B cell (primary cell): ENCODE measurements at regions not wholly inside any gene's neighbourhood (a gene's known extent, or its start where the extent isn't known, plus 50 kb on each side); places are given as distances from the start of the nearest gene placed in this dataset.

Source experiments
- ATAC-seq: fragments of 200-7000 bp; cut with Tn5 transposase; one replicate; pipeline ENCODE4 v1.10.0; 2021; ENCODE audit warnings: low read depth, mild to moderate bottlenecking, moderate number of reproducible peaks, moderate library complexity
- CTCF ChIA-PET: fragments of 350-600 bp; sonication (Branson Sonifier 250); formaldehyde crosslinking; loops from one replicate; lab custom pipeline; 2021; ENCODE audit warnings: antibody characterized with exemption, inconsistent platforms; lab: Charles Lee
- POLR2A ChIA-PET: fragments of 350-600 bp; sonication (Branson Sonifier 250); formaldehyde crosslinking; loops from one replicate; lab custom pipeline; 2021; ENCODE audit warnings: antibody characterized with exemption; lab: Charles Lee
- DNase-seq: peaks from one replicate; pipeline ENCODE4 v3.0.0; 2013
- H2AFZ ChIP-seq: 2 replicates; pipeline ENCODE4 v1.6.1; 2012; ENCODE audit warnings: mild to moderate bottlenecking, low read depth, low read length; ENCODE audit not compliant: insufficient read depth, poor library complexity, severe bottlenecking
- H3K27ac ChIP-seq, 2 donors: 1 replicate in 1 of 2; 2 replicates in 1 of 2; pipeline ENCODE4 v1.5.1; 2012 to 2013; ENCODE audit warnings: low read length in 2 of 2, mild to moderate bottlenecking in 2 of 2, moderate library complexity in 1 of 2
- H3K27me3 ChIP-seq, 4 experiments: fragments of 200-600 bp in 1 of 4; sonication (generic) in 1 of 4; replicated peaks in 1 of 4; 1 replicate in 2 of 4; 2 replicates in 2 of 4; pipeline versions ENCODE4 v1.6.1 to v1.7.0; 2013 to 2016; ENCODE audit warnings: low read length in 3 of 4, mild to moderate bottlenecking in 2 of 4, mixed read lengths in 1 of 4, moderate library complexity in 1 of 4; ENCODE audit not compliant: insufficient read depth in 4 of 4, control insufficient read depth in 3 of 4; ENCODE audit errors: control extremely low read depth in 1 of 4
- H3K36me3 ChIP-seq, 2 experiments: replicated peaks in 1 of 2; 1 replicate in 1 of 2; 2 replicates in 1 of 2; pipeline versions ENCODE4 v1.6.1 to v1.7.1; 2013; ENCODE audit warnings: low read length in 1 of 2; ENCODE audit not compliant: insufficient read depth in 2 of 2, control insufficient read depth in 1 of 2; ENCODE audit errors: control extremely low read depth in 1 of 2, extremely low read depth in 1 of 2
- H3K4me1 ChIP-seq, 2 donors: fragments of 200-600 bp in 1 of 2; sonication (generic) in 1 of 2; 1 replicate in 1 of 2; 2 replicates in 1 of 2; pipeline versions ENCODE4 v1.5.1 to v1.6.1; 2013 to 2017; ENCODE audit warnings: low read length in 2 of 2; ENCODE audit not compliant: control insufficient read depth in 2 of 2, insufficient read depth in 2 of 2
- H3K4me2 ChIP-seq: replicated peaks from 2 replicates; pipeline ENCODE3; 2012; ENCODE audit warnings: mild to moderate bottlenecking, low read depth, low read length; ENCODE audit not compliant: poor library complexity, severe bottlenecking
- H3K4me3 ChIP-seq, 5 experiments: fragments of 200-600 bp in 1 of 5; sonication (generic) in 1 of 5; 1 replicate in 3 of 5; 2 replicates in 2 of 5; pipeline versions ENCODE4 v1.5.1 to v1.7.0; 2011 to 2016; ENCODE audit warnings: low read length in 4 of 5, mild to moderate bottlenecking in 4 of 5, low read depth in 2 of 5, control low read depth in 1 of 5, moderate library complexity in 1 of 5; ENCODE audit not compliant: insufficient read depth in 1 of 5; ENCODE audit errors: control extremely low read depth in 1 of 5, extremely low read depth in 1 of 5
- H3K79me2 ChIP-seq: fragments of 200-600 bp; sonication (generic); one replicate; pipeline ENCODE4 v1.6.0; 2016; ENCODE audit warnings: low read length; ENCODE audit not compliant: control insufficient read depth, insufficient read depth
- H3K9ac ChIP-seq: fragments of 200-600 bp; sonication (generic); 2 replicates; pipeline ENCODE4 v1.6.1; 2017; ENCODE audit warnings: mild to moderate bottlenecking, low read length, moderate library complexity
- H3K9me3 ChIP-seq, 3 donors: one replicate each; pipeline versions ENCODE4 v1.6.1 to v1.7.1; 2013; ENCODE audit warnings: low read length in 2 of 3; ENCODE audit not compliant: control insufficient read depth in 2 of 3, insufficient read depth in 1 of 3; ENCODE audit errors: control extremely low read depth in 1 of 3
- H4K20me1 ChIP-seq: 2 replicates; pipeline ENCODE4 v1.6.0; 2012; ENCODE audit warnings: mild to moderate bottlenecking, low read length; ENCODE audit not compliant: insufficient read depth, control insufficient read depth, poor library complexity, severe bottlenecking
- H3K27ac Mint-ChIP-seq: one replicate; pipeline ENCODE4 v1.8.0; 2021; ENCODE audit warnings: mixed read lengths
- H3K27me3 Mint-ChIP-seq: one replicate; pipeline ENCODE4 v1.8.0; 2021; ENCODE audit warnings: mixed read lengths
- H3K4me1 Mint-ChIP-seq: one replicate; pipeline ENCODE4 v1.8.0; 2021; ENCODE audit warnings: mixed read lengths
- H3K4me3 Mint-ChIP-seq: one replicate; pipeline ENCODE4 v1.8.0; 2021; ENCODE audit warnings: mixed read lengths
- H3K9me3 Mint-ChIP-seq: one replicate; pipeline ENCODE4 v1.8.0; 2022; ENCODE audit warnings: mixed read lengths; ENCODE audit not compliant: insufficient read depth
- CTCF ChIP-seq: fragments of 200-600 bp; IDR thresholded peaks from one replicate; pipeline ENCODE4 v1.8.0; 2022; ENCODE audit warnings: antibody characterized with exemption, mild to moderate bottlenecking
- EZH2 ChIP-seq: IDR thresholded peaks from 2 replicates; pipeline ENCODE4 v1.6.1; 2012; ENCODE audit warnings: borderline replicate concordance, low read depth, mild to moderate bottlenecking, moderate library complexity, low read length; ENCODE audit not compliant: insufficient read depth, poor library complexity, severe bottlenecking
- WGBS: methylation state at CpG from one replicate; pipeline ENCODE4 v1.1.5; 2013; ENCODE audit warnings: missing lambda C conversion rate; ENCODE audit not compliant: insufficient coverage; 5-methylcytosine and 5-hydroxymethylcytosine counted together
- intact Hi-C: fragments of 100-400 bp; cut with micrococcal nuclease; formaldehyde crosslinking; loops from one replicate; pipeline ENCODE4 v1.10.0; 2022

- no peak overlapping the region for H2AFZ ChIP-seq
- no peaks in the 10 kb centered on the region for H3K27me3 ChIP-seq
- Mint-ChIP-seq H3K4me3 (no peak overlapping the region), H3K9me3 (peaks cover 3% of the 10 kb centered on the region), H3K27ac (no peak overlapping the region), H3K27me3 (no peaks in the 10 kb centered on the region), H3K4me1 (no peaks in the 10 kb centered on the region)
- H3K9me3 ChIP-seq = no peaks in the 10 kb centered on the region
- intact Hi-C loops = no loop called here
- 46% methylated on average over 1 of the region's 2 CpGs for WGBS
- no peaks in the 10 kb centered on the region for H3K4me1 ChIP-seq
- H3K4me2 ChIP-seq = no peak overlapping the region
- ChIA-PET CTCF (no interaction called here), POLR2A (interaction anchor here (0.6 kb wide), 1 partner anchor 996 kb away, joined by 3 read pairs; no protein-coding TSS in a partner anchor)
- H3K36me3 ChIP-seq = no peaks in the 10 kb centered on the region
- DNase-seq (no peak), ATAC-seq (no peak)
- no peak overlapping the region for H3K27ac ChIP-seq
- no peaks in the 10 kb centered on the region for H3K79me2 ChIP-seq
- no peaks in the 10 kb centered on the region for H4K20me1 ChIP-seq
- no peak overlapping the region for H3K4me3 ChIP-seq
- no peak for TF ChIP-seq CTCF
- TF ChIP-seq EZH2 = no peak
- H3K9ac ChIP-seq = no peak overlapping the region
These were observed 310.3 kb upstream of the SLIT2 start for GRCh38 chr4:19941434-19941833.

GRCh38 chr4:19940861-19941260 is 310.8 kb upstream of the SLIT2 start:
- Histone ChIP-seq H3K27ac (no peak overlapping the region), H3K9me3 (no peaks in the 10 kb centered on the region), H2AFZ (no peak overlapping the region), H3K79me2 (no peaks in the 10 kb centered on the region), H3K4me3 (no peak overlapping the region), H3K27me3 (no peaks in the 10 kb centered on the region), H3K4me2 (no peak overlapping the region), H3K4me1 (no peaks in the 10 kb centered on the region), H4K20me1 (no peaks in the 10 kb centered on the region), H3K36me3 (no peaks in the 10 kb centered on the region), H3K9ac (no peak overlapping the region)
- intact Hi-C loops = no loop called here
- peaks cover 3% of the 10 kb centered on the region for H3K9me3 Mint-ChIP-seq
- ChIA-PET CTCF (no interaction called here), POLR2A (interaction anchor here (0.6 kb wide), 1 partner anchor 997 kb away, joined by 3 read pairs; no protein-coding TSS in a partner anchor)
- TF ChIP-seq EZH2 (no peak), CTCF (no peak)
- ATAC-seq = no peak
- no peak for DNase-seq
- no peak overlapping the region for H3K4me3 Mint-ChIP-seq
- H3K4me1 Mint-ChIP-seq = no peaks in the 10 kb centered on the region
- H3K27me3 Mint-ChIP-seq = no peaks in the 10 kb centered on the region
- WGBS = no CpG with 5 or more reads among the region's 1 CpG
- H3K27ac Mint-ChIP-seq = no peak overlapping the region
